Adrenal gland (tissue), 5 donors: ENCODE measurements at regions not wholly inside any gene's neighbourhood (a gene's known extent, or its start where the extent isn't known, plus 50 kb on each side); places are given as distances from the start of the nearest gene placed in this dataset.

ENCODE experiments used
- POLR2A ChIP-seq, 2 donors: fragments of 450-650 bp; IDR thresholded peaks; one replicate each; pipeline ENCODE4 v1.6.1; 2017; ENCODE audit warnings: antibody characterized with exemption in 2 of 2, mild to moderate bottlenecking in 2 of 2, moderate library complexity in 1 of 2
- TF ChIP-seq, protein P1 (sequence below), 6 experiments: fragments of 450-650 bp in 4 of 6; fragments of 200-600 bp in 2 of 6; sonication (generic) in 1 of 6; IDR thresholded peaks; 1 replicate in 5 of 6; 2 replicates in 1 of 6; pipeline versions ENCODE4 v1.5.1 to v1.8.0; 2016 to 2021; ENCODE audit warnings: antibody characterized with exemption in 6 of 6, mild to moderate bottlenecking in 2 of 6, moderate library complexity in 1 of 6
- donor health status: DM: no; HTN: no; CAD: no.

- TF ChIP-seq, protein P1, sequence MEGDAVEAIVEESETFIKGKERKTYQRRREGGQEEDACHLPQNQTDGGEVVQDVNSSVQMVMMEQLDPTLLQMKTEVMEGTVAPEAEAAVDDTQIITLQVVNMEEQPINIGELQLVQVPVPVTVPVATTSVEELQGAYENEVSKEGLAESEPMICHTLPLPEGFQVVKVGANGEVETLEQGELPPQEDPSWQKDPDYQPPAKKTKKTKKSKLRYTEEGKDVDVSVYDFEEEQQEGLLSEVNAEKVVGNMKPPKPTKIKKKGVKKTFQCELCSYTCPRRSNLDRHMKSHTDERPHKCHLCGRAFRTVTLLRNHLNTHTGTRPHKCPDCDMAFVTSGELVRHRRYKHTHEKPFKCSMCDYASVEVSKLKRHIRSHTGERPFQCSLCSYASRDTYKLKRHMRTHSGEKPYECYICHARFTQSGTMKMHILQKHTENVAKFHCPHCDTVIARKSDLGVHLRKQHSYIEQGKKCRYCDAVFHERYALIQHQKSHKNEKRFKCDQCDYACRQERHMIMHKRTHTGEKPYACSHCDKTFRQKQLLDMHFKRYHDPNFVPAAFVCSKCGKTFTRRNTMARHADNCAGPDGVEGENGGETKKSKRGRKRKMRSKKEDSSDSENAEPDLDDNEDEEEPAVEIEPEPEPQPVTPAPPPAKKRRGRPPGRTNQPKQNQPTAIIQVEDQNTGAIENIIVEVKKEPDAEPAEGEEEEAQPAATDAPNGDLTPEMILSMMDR (IDR thresholded peaks at IDR 0.05), result no peak
- TF ChIP-seq POLR2A (IDR thresholded peaks at IDR 0.05), result no peak
These were observed 683.8 kb downstream of the ZNF385D start for GRCh38 chr3:21067031-21067813.
